Uterus (tissue), 3 donors: ENCODE measurements at regions not wholly inside any gene's neighbourhood (a gene's known extent, or its start where the extent isn't known, plus 50 kb on each side); places are given as distances from the start of the nearest gene placed in this dataset.

ENCODE experiments used
- DNase-seq, 2 donors: peaks; one replicate each; pipeline ENCODE4 v3.0.0-alpha.2; 2019 to 2020
- H3K27ac ChIP-seq, 2 donors: fragments of 200-600 bp; sonication (generic); 1 replicate in 1 of 2; 2 replicates in 1 of 2; pipeline ENCODE4 v1.5.1; 2016 to 2018
- H3K27me3 ChIP-seq, 2 donors: fragments of 200-600 bp; sonication (generic); one replicate each; pipeline ENCODE4 v1.5.1; 2018 to 2019; ENCODE audit warnings: control low read depth in 1 of 2
- H3K36me3 ChIP-seq, 2 donors: fragments of 200-600 bp; sonication (generic); one replicate each; pipeline ENCODE4 v1.5.1; 2019; ENCODE audit warnings: control low read depth in 1 of 2
- H3K4me1 ChIP-seq, 2 donors: fragments of 200-600 bp; sonication (generic); one replicate each; pipeline ENCODE4 v1.5.1; 2018 to 2019; ENCODE audit warnings: control low read depth in 1 of 2
- H3K4me3 ChIP-seq, 2 donors: fragments of 200-600 bp; sonication (generic); 1 replicate in 1 of 2; 2 replicates in 1 of 2; pipeline ENCODE4 v1.5.1; 2018 to 2019; ENCODE audit warnings: mild to moderate bottlenecking in 1 of 2
- H3K9me3 ChIP-seq, 2 donors: fragments of 200-600 bp; sonication (generic); one replicate each; pipeline ENCODE4 v1.5.1; 2019; ENCODE audit warnings: control low read depth in 1 of 2
- POLR2A ChIP-seq, 2 donors: fragments of 450-650 bp; IDR thresholded peaks; one replicate each; pipeline ENCODE4 v1.6.1; 2016; ENCODE audit warnings: antibody characterized with exemption in 2 of 2, mild to moderate bottlenecking in 1 of 2, moderate library complexity in 1 of 2
- intact Hi-C: fragments of 100-400 bp; cut with DNase I; formaldehyde crosslinking; loops from one replicate; pipeline ENCODE4 v1.15.1; 2023; ENCODE audit warnings: low total_unique reads
- TF ChIP-seq, protein P1 (sequence below), 4 experiments: fragments of 200-600 bp in 2 of 4; fragments of 450-650 bp in 2 of 4; sonication (generic) in 2 of 4; IDR thresholded peaks; one replicate each; pipeline ENCODE4 v1.5.1; 2016 to 2019; ENCODE audit warnings: antibody characterized with exemption in 4 of 4, mild to moderate bottlenecking in 2 of 4, moderate library complexity in 1 of 4
- donor health status: DM: yes; HTN: yes; CAD: no.

DNA sequence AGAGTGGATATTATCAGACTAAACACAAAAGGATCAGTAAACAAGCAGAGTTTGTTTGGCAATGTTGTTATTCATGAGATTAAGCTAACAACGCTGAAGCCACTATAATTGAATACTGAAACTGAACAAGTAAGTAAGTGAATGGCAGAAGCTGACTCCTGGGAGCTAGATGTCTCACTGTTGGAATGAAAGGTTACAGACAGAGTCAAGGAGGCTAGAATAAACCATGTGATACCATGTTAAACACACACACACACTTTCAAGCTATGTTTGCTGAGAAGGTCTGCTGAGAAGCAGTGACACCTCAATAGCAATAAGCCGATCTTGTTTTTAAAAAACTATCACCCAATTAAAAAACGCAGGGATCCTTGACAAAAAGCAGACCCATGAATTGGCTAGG lies 1609.4 kb upstream of the MIR17HG start:
- no peaks in the 10 kb centered on the region for H3K36me3 ChIP-seq
- no peaks in the 10 kb centered on the region for H3K9me3 ChIP-seq
- no peaks in the 10 kb centered on the region for H3K4me1 ChIP-seq
- DNase-seq, result no peak
- no peak overlapping the region for H3K4me3 ChIP-seq
- intact Hi-C loops, result no loop called here
- no peaks in the 10 kb centered on the region for H3K27me3 ChIP-seq
- no peak for TF ChIP-seq POLR2A (IDR thresholded peaks at IDR 0.05)
- no peak overlapping the region for H3K27ac ChIP-seq

DNA sequence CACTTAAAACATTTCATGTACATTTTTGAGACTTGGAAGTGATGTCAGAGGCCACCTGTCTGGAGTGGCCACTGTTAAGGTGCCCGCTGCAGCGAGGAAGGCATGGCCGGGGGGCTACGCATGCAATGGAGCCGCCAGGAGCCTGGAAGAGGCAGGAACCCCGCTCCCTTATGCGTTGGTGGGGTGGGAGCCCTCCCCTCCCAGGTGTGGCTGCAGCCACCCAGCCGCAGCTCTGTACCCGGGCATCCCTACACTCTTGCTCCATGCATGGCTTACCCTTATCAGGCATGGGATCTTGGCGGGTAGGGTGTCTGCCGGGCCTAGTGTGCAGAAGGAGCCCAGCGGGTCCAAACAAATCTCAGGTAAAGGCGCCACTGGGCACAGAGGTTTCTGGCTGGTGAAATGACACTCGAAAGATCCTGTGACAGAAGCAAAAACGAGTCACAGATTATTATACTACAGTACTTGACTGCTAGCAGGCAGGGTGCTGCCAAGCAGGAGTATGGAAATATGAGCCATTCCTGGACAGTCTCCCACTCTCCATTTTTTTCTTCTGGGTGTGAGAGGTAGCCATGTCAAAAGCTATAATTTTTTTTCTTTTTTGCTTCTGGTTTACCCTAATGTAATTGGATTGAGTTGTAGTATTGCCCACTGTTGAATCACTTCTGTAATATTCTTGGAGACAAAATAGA lies 1606.3 kb upstream of the MIR17HG start:
- Histone ChIP-seq H3K4me3 (no peak overlapping the region), H3K4me1 (no peaks in the 10 kb centered on the region), H3K36me3 (no peaks in the 10 kb centered on the region), H3K9me3 (no peaks in the 10 kb centered on the region), H3K27me3 (no peaks in the 10 kb centered on the region), H3K27ac (no peak overlapping the region)
- TF ChIP-seq, protein P1, sequence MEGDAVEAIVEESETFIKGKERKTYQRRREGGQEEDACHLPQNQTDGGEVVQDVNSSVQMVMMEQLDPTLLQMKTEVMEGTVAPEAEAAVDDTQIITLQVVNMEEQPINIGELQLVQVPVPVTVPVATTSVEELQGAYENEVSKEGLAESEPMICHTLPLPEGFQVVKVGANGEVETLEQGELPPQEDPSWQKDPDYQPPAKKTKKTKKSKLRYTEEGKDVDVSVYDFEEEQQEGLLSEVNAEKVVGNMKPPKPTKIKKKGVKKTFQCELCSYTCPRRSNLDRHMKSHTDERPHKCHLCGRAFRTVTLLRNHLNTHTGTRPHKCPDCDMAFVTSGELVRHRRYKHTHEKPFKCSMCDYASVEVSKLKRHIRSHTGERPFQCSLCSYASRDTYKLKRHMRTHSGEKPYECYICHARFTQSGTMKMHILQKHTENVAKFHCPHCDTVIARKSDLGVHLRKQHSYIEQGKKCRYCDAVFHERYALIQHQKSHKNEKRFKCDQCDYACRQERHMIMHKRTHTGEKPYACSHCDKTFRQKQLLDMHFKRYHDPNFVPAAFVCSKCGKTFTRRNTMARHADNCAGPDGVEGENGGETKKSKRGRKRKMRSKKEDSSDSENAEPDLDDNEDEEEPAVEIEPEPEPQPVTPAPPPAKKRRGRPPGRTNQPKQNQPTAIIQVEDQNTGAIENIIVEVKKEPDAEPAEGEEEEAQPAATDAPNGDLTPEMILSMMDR (IDR thresholded peaks at IDR 0.05), result no peak
- TF ChIP-seq POLR2A (IDR thresholded peaks at IDR 0.05), result no peak
- intact Hi-C loops, result no loop called here
- no peak for DNase-seq

DNA sequence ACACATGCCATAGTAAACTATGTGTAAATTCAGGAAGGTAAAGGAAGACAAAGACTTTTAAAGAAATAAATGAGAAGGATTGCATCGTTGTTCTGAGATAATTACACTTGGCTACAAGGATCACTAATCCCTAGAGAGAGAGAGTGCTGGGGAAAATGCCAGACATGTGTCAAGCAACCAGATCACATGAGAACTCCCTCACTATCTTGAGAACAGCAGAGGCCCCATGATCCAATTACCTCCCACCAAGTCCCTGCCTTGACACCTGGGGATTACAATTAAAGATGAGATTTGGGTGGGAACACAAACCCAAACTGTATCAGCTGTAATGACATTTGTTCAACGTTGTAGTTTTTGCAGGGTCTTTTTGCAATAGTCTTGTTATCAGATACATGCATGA lies 1600.9 kb upstream of the MIR17HG start:
- TF ChIP-seq, protein P1 (IDR thresholded peaks at IDR 0.05), result no peak
- no peak for TF ChIP-seq POLR2A (IDR thresholded peaks at IDR 0.05)
- Histone ChIP-seq H3K4me1 (no peaks in the 10 kb centered on the region), H3K27ac (no peak overlapping the region), H3K27me3 (no peaks in the 10 kb centered on the region), H3K9me3 (no peaks in the 10 kb centered on the region), H3K4me3 (no peak overlapping the region), H3K36me3 (no peaks in the 10 kb centered on the region)
- intact Hi-C loops, result no loop called here
- no peak for DNase-seq

DNA sequence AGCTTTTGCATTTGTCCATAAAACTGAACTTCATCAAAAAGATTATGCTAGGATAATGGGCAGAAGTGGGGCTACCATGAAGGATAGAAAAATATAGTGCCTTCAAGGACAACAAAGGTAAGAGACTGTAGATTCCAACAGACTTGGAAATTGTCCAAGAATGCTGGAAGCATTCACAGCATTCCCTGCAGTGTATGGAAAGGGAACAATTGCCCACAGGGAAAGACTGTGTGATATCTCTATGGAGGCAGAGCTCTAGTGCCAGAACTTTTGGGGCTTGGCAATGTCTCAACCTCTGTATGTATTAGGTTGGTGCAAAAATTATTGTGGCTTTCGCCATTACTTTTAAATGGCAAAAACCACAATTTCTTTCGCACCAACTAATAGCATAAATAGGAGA lies 1598.8 kb upstream of the MIR17HG start:
- Histone ChIP-seq H3K27me3 (no peaks in the 10 kb centered on the region), H3K4me1 (no peaks in the 10 kb centered on the region), H3K36me3 (no peaks in the 10 kb centered on the region), H3K27ac (no peak overlapping the region), H3K9me3 (no peaks in the 10 kb centered on the region), H3K4me3 (no peak overlapping the region)
- TF ChIP-seq POLR2A (IDR thresholded peaks at IDR 0.05), result no peak
- TF ChIP-seq, protein P1 (IDR thresholded peaks at IDR 0.05), result no peak
- no peak for DNase-seq
- intact Hi-C loops, result no loop called here

DNA sequence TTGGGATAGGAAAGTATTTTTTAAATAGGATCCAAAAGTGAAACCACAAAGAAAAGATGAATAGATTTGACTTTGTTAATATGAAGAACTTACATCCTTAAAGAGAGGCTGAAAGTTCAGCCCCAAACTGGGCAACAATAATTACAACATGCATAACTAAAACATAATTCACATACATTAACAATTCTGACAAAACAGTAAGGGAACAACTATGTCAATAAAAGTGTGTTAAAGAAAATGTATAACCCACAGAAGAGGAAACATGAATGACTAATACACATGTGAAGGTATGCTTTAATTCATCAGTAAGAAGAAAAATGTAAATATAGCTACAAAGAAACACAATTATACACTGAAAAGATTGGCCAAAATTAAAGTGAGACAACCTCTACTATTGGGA lies 1597.6 kb upstream of the MIR17HG start:
- Histone ChIP-seq H3K9me3 (no peaks in the 10 kb centered on the region), H3K36me3 (no peaks in the 10 kb centered on the region), H3K4me1 (no peaks in the 10 kb centered on the region), H3K4me3 (no peak overlapping the region), H3K27ac (no peak overlapping the region), H3K27me3 (no peaks in the 10 kb centered on the region)
- no peak for DNase-seq
- intact Hi-C loops, result no loop called here
- no peak for TF ChIP-seq POLR2A (IDR thresholded peaks at IDR 0.05)
- TF ChIP-seq, protein P1 (IDR thresholded peaks at IDR 0.05), result no peak

DNA sequence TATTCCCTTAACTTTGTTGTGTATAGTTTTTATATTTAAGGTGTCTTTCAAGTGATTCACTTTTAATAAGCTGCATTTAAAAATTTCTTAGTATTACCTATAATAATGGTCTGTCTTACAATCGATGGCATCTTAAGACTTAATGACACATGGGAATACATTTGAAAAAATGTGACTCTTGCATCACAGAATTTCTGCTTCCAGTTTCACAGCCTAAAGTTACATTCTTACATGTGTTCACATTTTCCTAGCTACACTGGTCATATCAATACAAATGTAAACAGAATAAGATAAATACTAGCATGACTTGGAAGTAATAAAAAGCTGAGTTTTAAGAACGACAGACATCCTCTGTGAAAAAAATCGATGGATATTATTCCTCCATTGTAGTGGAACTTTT lies 1597.1 kb upstream of the MIR17HG start:
- no peak for TF ChIP-seq POLR2A (IDR thresholded peaks at IDR 0.05)
- TF ChIP-seq, protein P1 (IDR thresholded peaks at IDR 0.05), result no peak
- Histone ChIP-seq H3K27ac (no peak overlapping the region), H3K4me1 (no peaks in the 10 kb centered on the region), H3K36me3 (no peaks in the 10 kb centered on the region), H3K9me3 (no peaks in the 10 kb centered on the region), H3K4me3 (no peak overlapping the region), H3K27me3 (no peaks in the 10 kb centered on the region)
- DNase-seq, result no peak
- intact Hi-C loops, result no loop called here
